T47D (cell line): ENCODE measurements at regions not wholly inside any gene's neighbourhood (a gene's known extent, or its start where the extent isn't known, plus 50 kb on each side); places are given as distances from the start of the nearest gene placed in this dataset.

Experiments used
- DNase-seq, 2 experiments: peaks; one replicate each; pipeline versions ENCODE4 v3.0.0 to v3.0.0-alpha.2; 2011 to 2012; ENCODE audit warnings: low read depth in 1 of 2, low spot score in 1 of 2
- JUND ChIP-seq: IDR thresholded peaks from 2 replicates; pipeline ENCODE4 v1.6.1; 2012; ENCODE audit warnings: low read depth
- in situ Hi-C: cut with HindIII; loops from 2 replicates; pipeline ENCODE4 v1.10.0; 2016; ENCODE audit warnings: low sequenced_read_pairs, low pct_unique_long_range_greater_than_20kb

- TF ChIP-seq JUND: no peak
- in situ Hi-C loops: no loop called here
- DNase-seq: no peak
Observed at GRCh38 chr5:145324101-145324500, 511.0 kb downstream of the PRELID2 start.

GRCh38 chr5:145316282-145316681 is 518.9 kb downstream of the PRELID2 start:
- no peak for TF ChIP-seq JUND
- no peak for DNase-seq
- in situ Hi-C loops: no loop called here

GRCh38 chr5:145307866-145308382 is 527.2 kb downstream of the PRELID2 start:
- no peak for TF ChIP-seq JUND
- DNase-seq: no peak
- in situ Hi-C loops: no loop called here

- in situ Hi-C loops: no loop called here
- TF ChIP-seq JUND: no peak
- no peak for DNase-seq
Observed at GRCh38 chr5:145295236-145295835, 539.8 kb downstream of the PRELID2 start.

- in situ Hi-C loops: no loop called here
Observed at GRCh38 chr5:145294331-145294730, 540.8 kb downstream of the PRELID2 start.

GRCh38 chr5:145293716-145294115 is 541.4 kb downstream of the PRELID2 start:
- in situ Hi-C loops: no loop called here
- DNase-seq: no peak
- no peak for TF ChIP-seq JUND

More at GRCh38 chr5:145294331-145294730, 540.8 kb downstream of the PRELID2 start:
- no peak for TF ChIP-seq JUND
- DNase-seq: no peak

GRCh38 chr5:145292278-145292677 is 542.9 kb downstream of the PRELID2 start:
- no peak for TF ChIP-seq JUND
- in situ Hi-C loops: no loop called here
- no peak for DNase-seq

- TF ChIP-seq JUND: no peak
- in situ Hi-C loops: no loop called here
- DNase-seq: no peak
Observed at GRCh38 chr5:145283141-145283810, 551.9 kb downstream of the PRELID2 start.

GRCh38 chr5:145280806-145281205 is 554.3 kb downstream of the PRELID2 start:
- TF ChIP-seq JUND: no peak
- in situ Hi-C loops: no loop called here
- DNase-seq: no peak

GRCh38 chr5:145280214-145280613 is 554.9 kb downstream of the PRELID2 start:
- in situ Hi-C loops: no loop called here
- no peak for DNase-seq
- TF ChIP-seq JUND: no peak

- no peak for DNase-seq
- in situ Hi-C loops: no loop called here
- TF ChIP-seq JUND: no peak
Observed at GRCh38 chr5:145260670-145261069, 574.5 kb downstream of the PRELID2 start.

GRCh38 chr5:145247745-145248040 is 587.4 kb downstream of the PRELID2 start:
- no peak for TF ChIP-seq JUND
- in situ Hi-C loops: no loop called here
- no peak for DNase-seq

GRCh38 chr5:145246961-145247744 is 588.0 kb downstream of the PRELID2 start:
- peak in 1 of 2 experiments; percentile 14 for DNase-seq
- no peak for TF ChIP-seq JUND
- in situ Hi-C loops: no loop called here
